WTC11 (cell line): ENCODE measurements at regions not wholly inside any gene's neighbourhood (a gene's known extent, or its start where the extent isn't known, plus 50 kb on each side); places are given as distances from the start of the nearest gene placed in this dataset.

ENCODE experiments used
- ATAC-seq: fragments of 200-7000 bp; cut with Tn5 transposase; 2 replicates; pipeline ENCODE4 v1.10.0; 2021; ENCODE audit warnings: mild to moderate bottlenecking, moderate library complexity
- CTCF ChIA-PET: fragments of 300-600 bp; sonication (Branson Sonifier 250); formaldehyde crosslinking; loops from one replicate; lab custom pipeline; 2021; ENCODE audit warnings: antibody characterized with exemption; lab: Charles Lee
- POLR2A ChIA-PET: fragments of 350-600 bp; sonication (Branson Sonifier 250); formaldehyde crosslinking; loops from one replicate; lab custom pipeline; 2021; ENCODE audit warnings: antibody characterized with exemption; lab: Charles Lee
- DNase-seq: peaks from one replicate; pipeline ENCODE4 v3.0.0; 2021; ENCODE audit warnings: low spot score
- H3K27ac Mint-ChIP-seq: 2 replicates; pipeline ENCODE4 v1.8.0; 2021; ENCODE audit warnings: mixed read lengths
- H3K27me3 Mint-ChIP-seq: 2 replicates; pipeline ENCODE4 v1.8.0; 2021; ENCODE audit warnings: low read depth, mild to moderate bottlenecking, moderate library complexity, mixed read lengths
- H3K36me3 Mint-ChIP-seq: 2 replicates; pipeline ENCODE4 v1.8.0; 2021; ENCODE audit warnings: mixed read lengths
- H3K4me1 Mint-ChIP-seq: 2 replicates; pipeline ENCODE4 v1.8.0; 2022; ENCODE audit warnings: mixed read lengths
- H3K4me3 Mint-ChIP-seq: 2 replicates; pipeline ENCODE4 v1.8.0; 2021; ENCODE audit warnings: mild to moderate bottlenecking, moderate library complexity, mixed read lengths
- H3K9me3 Mint-ChIP-seq: 2 replicates; pipeline ENCODE4 v1.8.0; 2021; ENCODE audit warnings: mixed read lengths
- CREM ChIP-seq: sonication (generic); formaldehyde crosslinking; IDR thresholded peaks from 2 replicates; pipeline ENCODE4 v1.8.1; 2022; ENCODE audit warnings: mild to moderate bottlenecking, missing genetic modification reagents, moderate library complexity
- ELF4 ChIP-seq: sonication (generic); formaldehyde crosslinking; IDR thresholded peaks from 2 replicates; pipeline ENCODE4 v1.8.1; 2022; ENCODE audit warnings: low read depth, mild to moderate bottlenecking, moderate library complexity, missing genetic modification reagents
- ESRRA ChIP-seq: sonication (generic); formaldehyde crosslinking; IDR thresholded peaks from 2 replicates; pipeline ENCODE4 v1.8.1; 2022; ENCODE audit warnings: mild to moderate bottlenecking, missing genetic modification reagents, borderline replicate concordance
- ETV6 ChIP-seq: sonication (generic); formaldehyde crosslinking; IDR thresholded peaks from 2 replicates; pipeline ENCODE4 v1.8.1; 2022; ENCODE audit warnings: mild to moderate bottlenecking, missing genetic modification reagents
- GRHL2 ChIP-seq: fragments of 250-450 bp; sonication (Bioruptor Pico); IDR thresholded peaks from 2 replicates; pipeline ENCODE4 v1.8.0; 2022; ENCODE audit warnings: mild to moderate bottlenecking, moderate library complexity; ENCODE audit not compliant: insufficient replicate concordance, severe bottlenecking
- JUN ChIP-seq: sonication (generic); formaldehyde crosslinking; IDR thresholded peaks from 2 replicates; pipeline ENCODE4 v1.8.0; 2023; ENCODE audit warnings: mild to moderate bottlenecking, missing genetic modification reagents
- NFYB ChIP-seq: sonication (generic); formaldehyde crosslinking; conservative IDR thresholded peaks from 2 replicates; pipeline ENCODE4 v1.8.0; 2022; ENCODE audit warnings: low read depth, missing genetic modification reagents
- OVOL2 ChIP-seq: fragments of 250-450 bp; sonication (Bioruptor Pico); IDR thresholded peaks from 2 replicates; pipeline ENCODE4 v1.9.0; 2021; ENCODE audit warnings: mild to moderate bottlenecking, borderline replicate concordance
- SOX15 ChIP-seq: fragments of 250-450 bp; sonication (Bioruptor Pico); IDR thresholded peaks from 2 replicates; pipeline ENCODE4 v1.9.0; 2021; ENCODE audit warnings: mild to moderate bottlenecking
- TEAD4 ChIP-seq: sonication (generic); formaldehyde crosslinking; IDR thresholded peaks from 2 replicates; pipeline ENCODE4 v1.8.0; 2022; ENCODE audit warnings: mild to moderate bottlenecking, missing genetic modification reagents
- ZNF263 ChIP-seq: sonication (generic); formaldehyde crosslinking; IDR thresholded peaks from 2 replicates; pipeline ENCODE4 v1.8.1; 2022; ENCODE audit warnings: low read depth, mild to moderate bottlenecking, moderate library complexity, missing genetic modification reagents
- ZNF423 ChIP-seq: fragments of 250-450 bp; sonication (Bioruptor Pico); IDR thresholded peaks from 2 replicates; pipeline ENCODE4 v2.1.2; 2022; ENCODE audit warnings: mild to moderate bottlenecking, moderate library complexity
- TF ChIP-seq, protein P1 (sequence below): sonication (generic); formaldehyde crosslinking; conservative IDR thresholded peaks from 2 replicates; pipeline ENCODE4 v1.8.1; 2023; ENCODE audit warnings: mild to moderate bottlenecking, low read depth, missing genetic modification reagents, moderate library complexity
- TF ChIP-seq, protein P2 (sequence below): sonication (generic); formaldehyde crosslinking; IDR thresholded peaks from 2 replicates; pipeline ENCODE4 v1.8.1; 2023; ENCODE audit warnings: mild to moderate bottlenecking, missing genetic modification reagents
- TF ChIP-seq, protein P3 (sequence below): sonication (generic); formaldehyde crosslinking; IDR thresholded peaks from 2 replicates; pipeline ENCODE4 v1.8.1; 2023; ENCODE audit warnings: mild to moderate bottlenecking, missing genetic modification reagents
- TF ChIP-seq, protein P4 (sequence below): sonication (generic); formaldehyde crosslinking; IDR thresholded peaks from 2 replicates; pipeline ENCODE4 v1.8.1; 2023; ENCODE audit warnings: mild to moderate bottlenecking, missing genetic modification reagents, moderate library complexity
- TF ChIP-seq, protein P5 (sequence below): sonication (generic); formaldehyde crosslinking; IDR thresholded peaks from 2 replicates; pipeline ENCODE4 v1.8.1; 2022; ENCODE audit warnings: mild to moderate bottlenecking, missing genetic modification reagents, moderate library complexity, borderline replicate concordance
- TF ChIP-seq, protein P6 (sequence below): sonication (generic); formaldehyde crosslinking; IDR thresholded peaks from 2 replicates; pipeline ENCODE4 v1.8.1; 2023; ENCODE audit warnings: mild to moderate bottlenecking, missing genetic modification reagents, borderline replicate concordance

DNA sequence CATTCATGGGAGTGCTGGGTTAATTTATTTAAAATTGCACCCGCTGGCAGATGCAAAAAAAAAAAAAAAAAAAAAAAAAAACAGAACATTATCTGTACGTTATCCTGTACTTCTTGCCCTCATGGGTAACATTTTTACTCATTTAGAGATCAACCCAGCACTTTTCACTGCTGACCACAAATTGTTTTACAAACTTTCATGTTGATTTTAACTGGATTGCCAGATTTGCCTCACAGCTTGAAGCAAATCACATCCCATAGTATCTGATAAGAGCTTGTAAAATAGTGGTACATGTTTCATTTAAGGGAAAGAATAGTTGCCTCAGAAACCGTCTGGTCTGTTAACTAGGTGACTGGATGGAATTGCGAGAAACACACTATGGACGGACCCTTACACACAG is 640.8 kb downstream of the TRIML1 start:
- H3K36me3 Mint-ChIP-seq: no peaks in the 10 kb centered on the region
- no peak overlapping the region for H3K4me3 Mint-ChIP-seq
- ChIA-PET POLR2A (no interaction called here), CTCF (interaction anchor here (0.6 kb wide), 1 partner anchor 52 kb away, joined by 4 read pairs; no protein-coding TSS in a partner anchor)
- DNase-seq: no peak
- no peaks in the 10 kb centered on the region for H3K27me3 Mint-ChIP-seq
- no peak for ATAC-seq
- no peak overlapping the region for H3K27ac Mint-ChIP-seq
- H3K9me3 Mint-ChIP-seq: no peaks in the 10 kb centered on the region
- H3K4me1 Mint-ChIP-seq: peaks cover 15% of the 10 kb centered on the region
- TF ChIP-seq ETV6 (CRISPR knock-in tag) (no peak), NFYB (CRISPR knock-in tag) (no peak), SOX15 (CRISPR knock-in tag) (no peak), ZNF263 (no peak), OVOL2 (CRISPR knock-in tag) (no peak), ELF4 (CRISPR knock-in tag) (no peak), CREM (no peak), TEAD4 (CRISPR knock-in tag) (no peak), ESRRA (CRISPR knock-in tag) (no peak), GRHL2 (CRISPR knock-in tag) (no peak), JUN (CRISPR knock-in tag) (no peak), ZNF423 (CRISPR knock-in tag) (no peak)
- TF ChIP-seq, protein P1, sequence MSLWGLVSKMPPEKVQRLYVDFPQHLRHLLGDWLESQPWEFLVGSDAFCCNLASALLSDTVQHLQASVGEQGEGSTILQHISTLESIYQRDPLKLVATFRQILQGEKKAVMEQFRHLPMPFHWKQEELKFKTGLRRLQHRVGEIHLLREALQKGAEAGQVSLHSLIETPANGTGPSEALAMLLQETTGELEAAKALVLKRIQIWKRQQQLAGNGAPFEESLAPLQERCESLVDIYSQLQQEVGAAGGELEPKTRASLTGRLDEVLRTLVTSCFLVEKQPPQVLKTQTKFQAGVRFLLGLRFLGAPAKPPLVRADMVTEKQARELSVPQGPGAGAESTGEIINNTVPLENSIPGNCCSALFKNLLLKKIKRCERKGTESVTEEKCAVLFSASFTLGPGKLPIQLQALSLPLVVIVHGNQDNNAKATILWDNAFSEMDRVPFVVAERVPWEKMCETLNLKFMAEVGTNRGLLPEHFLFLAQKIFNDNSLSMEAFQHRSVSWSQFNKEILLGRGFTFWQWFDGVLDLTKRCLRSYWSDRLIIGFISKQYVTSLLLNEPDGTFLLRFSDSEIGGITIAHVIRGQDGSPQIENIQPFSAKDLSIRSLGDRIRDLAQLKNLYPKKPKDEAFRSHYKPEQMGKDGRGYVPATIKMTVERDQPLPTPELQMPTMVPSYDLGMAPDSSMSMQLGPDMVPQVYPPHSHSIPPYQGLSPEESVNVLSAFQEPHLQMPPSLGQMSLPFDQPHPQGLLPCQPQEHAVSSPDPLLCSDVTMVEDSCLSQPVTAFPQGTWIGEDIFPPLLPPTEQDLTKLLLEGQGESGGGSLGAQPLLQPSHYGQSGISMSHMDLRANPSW: no peak
- TF ChIP-seq, protein P2, sequence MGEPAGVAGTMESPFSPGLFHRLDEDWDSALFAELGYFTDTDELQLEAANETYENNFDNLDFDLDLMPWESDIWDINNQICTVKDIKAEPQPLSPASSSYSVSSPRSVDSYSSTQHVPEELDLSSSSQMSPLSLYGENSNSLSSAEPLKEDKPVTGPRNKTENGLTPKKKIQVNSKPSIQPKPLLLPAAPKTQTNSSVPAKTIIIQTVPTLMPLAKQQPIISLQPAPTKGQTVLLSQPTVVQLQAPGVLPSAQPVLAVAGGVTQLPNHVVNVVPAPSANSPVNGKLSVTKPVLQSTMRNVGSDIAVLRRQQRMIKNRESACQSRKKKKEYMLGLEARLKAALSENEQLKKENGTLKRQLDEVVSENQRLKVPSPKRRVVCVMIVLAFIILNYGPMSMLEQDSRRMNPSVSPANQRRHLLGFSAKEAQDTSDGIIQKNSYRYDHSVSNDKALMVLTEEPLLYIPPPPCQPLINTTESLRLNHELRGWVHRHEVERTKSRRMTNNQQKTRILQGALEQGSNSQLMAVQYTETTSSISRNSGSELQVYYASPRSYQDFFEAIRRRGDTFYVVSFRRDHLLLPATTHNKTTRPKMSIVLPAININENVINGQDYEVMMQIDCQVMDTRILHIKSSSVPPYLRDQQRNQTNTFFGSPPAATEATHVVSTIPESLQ: no peak
- TF ChIP-seq, protein P3, sequence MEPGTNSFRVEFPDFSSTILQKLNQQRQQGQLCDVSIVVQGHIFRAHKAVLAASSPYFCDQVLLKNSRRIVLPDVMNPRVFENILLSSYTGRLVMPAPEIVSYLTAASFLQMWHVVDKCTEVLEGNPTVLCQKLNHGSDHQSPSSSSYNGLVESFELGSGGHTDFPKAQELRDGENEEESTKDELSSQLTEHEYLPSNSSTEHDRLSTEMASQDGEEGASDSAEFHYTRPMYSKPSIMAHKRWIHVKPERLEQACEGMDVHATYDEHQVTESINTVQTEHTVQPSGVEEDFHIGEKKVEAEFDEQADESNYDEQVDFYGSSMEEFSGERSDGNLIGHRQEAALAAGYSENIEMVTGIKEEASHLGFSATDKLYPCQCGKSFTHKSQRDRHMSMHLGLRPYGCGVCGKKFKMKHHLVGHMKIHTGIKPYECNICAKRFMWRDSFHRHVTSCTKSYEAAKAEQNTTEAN (CRISPR knock-in tag): no peak
- TF ChIP-seq, protein P4, sequence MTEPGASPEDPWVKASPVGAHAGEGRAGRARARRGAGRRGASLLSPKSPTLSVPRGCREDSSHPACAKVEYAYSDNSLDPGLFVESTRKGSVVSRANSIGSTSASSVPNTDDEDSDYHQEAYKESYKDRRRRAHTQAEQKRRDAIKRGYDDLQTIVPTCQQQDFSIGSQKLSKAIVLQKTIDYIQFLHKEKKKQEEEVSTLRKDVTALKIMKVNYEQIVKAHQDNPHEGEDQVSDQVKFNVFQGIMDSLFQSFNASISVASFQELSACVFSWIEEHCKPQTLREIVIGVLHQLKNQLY: no peak
- TF ChIP-seq, protein P5, sequence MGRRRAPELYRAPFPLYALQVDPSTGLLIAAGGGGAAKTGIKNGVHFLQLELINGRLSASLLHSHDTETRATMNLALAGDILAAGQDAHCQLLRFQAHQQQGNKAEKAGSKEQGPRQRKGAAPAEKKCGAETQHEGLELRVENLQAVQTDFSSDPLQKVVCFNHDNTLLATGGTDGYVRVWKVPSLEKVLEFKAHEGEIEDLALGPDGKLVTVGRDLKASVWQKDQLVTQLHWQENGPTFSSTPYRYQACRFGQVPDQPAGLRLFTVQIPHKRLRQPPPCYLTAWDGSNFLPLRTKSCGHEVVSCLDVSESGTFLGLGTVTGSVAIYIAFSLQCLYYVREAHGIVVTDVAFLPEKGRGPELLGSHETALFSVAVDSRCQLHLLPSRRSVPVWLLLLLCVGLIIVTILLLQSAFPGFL (CRISPR knock-in tag): no peak
- TF ChIP-seq, protein P6, sequence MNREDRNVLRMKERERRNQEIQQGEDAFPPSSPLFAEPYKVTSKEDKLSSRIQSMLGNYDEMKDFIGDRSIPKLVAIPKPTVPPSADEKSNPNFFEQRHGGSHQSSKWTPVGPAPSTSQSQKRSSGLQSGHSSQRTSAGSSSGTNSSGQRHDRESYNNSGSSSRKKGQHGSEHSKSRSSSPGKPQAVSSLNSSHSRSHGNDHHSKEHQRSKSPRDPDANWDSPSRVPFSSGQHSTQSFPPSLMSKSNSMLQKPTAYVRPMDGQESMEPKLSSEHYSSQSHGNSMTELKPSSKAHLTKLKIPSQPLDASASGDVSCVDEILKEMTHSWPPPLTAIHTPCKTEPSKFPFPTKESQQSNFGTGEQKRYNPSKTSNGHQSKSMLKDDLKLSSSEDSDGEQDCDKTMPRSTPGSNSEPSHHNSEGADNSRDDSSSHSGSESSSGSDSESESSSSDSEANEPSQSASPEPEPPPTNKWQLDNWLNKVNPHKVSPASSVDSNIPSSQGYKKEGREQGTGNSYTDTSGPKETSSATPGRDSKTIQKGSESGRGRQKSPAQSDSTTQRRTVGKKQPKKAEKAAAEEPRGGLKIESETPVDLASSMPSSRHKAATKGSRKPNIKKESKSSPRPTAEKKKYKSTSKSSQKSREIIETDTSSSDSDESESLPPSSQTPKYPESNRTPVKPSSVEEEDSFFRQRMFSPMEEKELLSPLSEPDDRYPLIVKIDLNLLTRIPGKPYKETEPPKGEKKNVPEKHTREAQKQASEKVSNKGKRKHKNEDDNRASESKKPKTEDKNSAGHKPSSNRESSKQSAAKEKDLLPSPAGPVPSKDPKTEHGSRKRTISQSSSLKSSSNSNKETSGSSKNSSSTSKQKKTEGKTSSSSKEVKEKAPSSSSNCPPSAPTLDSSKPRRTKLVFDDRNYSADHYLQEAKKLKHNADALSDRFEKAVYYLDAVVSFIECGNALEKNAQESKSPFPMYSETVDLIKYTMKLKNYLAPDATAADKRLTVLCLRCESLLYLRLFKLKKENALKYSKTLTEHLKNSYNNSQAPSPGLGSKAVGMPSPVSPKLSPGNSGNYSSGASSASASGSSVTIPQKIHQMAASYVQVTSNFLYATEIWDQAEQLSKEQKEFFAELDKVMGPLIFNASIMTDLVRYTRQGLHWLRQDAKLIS (CRISPR knock-in tag): no peak
- TF ChIP-seq, all 79 proteins: peak for 0
